ENCODE measurements at regions not wholly inside any gene's neighbourhood (a gene's known extent, or its start where the extent isn't known, plus 50 kb on each side); places are given as distances from the start of the nearest gene placed in this dataset.

DNA sequence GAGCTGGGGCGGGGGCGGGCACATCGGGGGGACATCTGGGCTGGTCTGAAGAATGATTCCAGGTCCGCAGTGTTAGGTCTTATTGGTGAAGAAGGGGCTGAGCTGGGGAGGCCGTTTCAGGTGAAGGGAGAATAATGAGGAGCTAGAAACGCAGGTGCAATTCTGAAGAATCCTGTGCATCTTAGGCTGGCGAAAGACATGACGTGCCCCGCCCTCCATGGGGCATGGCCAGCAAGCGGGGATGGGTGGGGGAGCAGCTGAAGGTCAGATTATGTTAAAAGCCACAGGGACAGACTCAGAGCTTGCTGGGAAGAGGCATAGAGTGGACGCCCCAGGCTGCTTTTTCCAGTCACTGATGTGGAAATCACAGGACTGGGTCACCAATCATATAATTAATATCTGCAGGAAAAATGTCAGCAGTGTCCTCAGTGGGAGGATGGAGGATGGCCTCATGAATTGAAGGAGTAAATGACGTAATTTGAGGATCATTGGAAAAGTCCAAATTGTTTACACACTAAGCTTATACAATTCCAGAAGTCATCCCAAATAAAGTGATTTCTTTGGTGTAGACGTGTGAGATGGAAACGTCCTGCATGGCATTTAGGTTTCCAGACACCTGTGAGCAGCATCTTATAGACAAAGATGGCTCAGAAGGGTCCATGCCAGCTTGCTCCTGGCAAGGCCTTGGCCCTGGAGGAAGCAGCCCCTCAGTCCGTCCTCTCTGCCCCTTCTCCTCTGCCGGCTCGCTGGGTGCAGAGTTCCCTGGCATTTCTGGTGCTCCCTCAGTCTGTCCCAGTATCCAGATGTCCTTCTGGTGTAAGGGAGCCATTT, 109.6 kb upstream of the FRMD1 start:
- TF ChIP-seq GATA2 (IDR thresholded peaks at IDR 0.05; ENCODE audit: low read depth, low read length) (no peak), GATA3 (IDR thresholded peaks at IDR 0.05; ENCODE audit: low read depth, low read length) (no peak)

DNA sequence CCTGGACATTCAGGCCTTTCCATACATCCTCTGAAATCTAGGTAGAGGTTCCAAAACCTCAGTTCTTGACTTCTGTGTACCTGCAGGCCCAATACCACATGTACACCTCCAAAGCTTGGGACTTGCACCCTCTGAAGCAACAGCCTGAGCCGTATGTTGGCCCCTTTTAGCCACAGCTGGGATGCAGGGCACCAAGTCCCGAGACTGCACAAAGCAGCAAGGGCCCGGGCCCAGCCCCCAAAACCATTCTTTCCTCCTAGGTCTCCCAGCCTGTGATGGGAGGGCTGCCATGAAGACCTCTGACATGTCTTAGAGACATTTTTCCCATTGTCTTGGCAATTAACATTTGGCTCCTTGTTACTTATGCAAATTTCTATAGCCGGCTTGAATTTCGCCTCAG, 107.4 kb upstream of the FRMD1 start:
- TF ChIP-seq GATA2 (IDR thresholded peaks at IDR 0.05; ENCODE audit: low read depth, low read length) (no peak), GATA3 (IDR thresholded peaks at IDR 0.05; ENCODE audit: low read depth, low read length) (no peak)

DNA sequence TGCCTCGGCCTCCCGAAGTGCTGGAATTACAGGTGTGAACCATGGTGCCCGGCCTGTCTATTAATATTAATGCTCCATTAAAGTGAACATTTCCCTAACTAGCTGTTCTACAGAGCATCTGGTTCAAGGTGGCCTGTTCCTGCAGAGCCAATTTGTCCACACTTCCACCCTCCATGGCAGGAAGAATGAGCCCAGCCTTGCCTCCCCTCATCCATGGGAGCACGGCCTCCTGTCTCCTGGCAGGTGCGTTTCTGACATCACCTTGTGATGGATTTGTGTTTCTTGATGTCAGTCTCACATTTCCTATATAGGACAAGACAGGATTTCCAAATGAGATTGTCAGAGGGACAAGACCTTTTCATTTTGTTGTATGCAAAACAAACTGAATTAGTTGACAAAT, 105.7 kb upstream of the FRMD1 start:
- TF ChIP-seq GATA3 (IDR thresholded peaks at IDR 0.05; ENCODE audit: low read depth, low read length) (no peak), GATA2 (IDR thresholded peaks at IDR 0.05; ENCODE audit: low read depth, low read length) (no peak)

DNA sequence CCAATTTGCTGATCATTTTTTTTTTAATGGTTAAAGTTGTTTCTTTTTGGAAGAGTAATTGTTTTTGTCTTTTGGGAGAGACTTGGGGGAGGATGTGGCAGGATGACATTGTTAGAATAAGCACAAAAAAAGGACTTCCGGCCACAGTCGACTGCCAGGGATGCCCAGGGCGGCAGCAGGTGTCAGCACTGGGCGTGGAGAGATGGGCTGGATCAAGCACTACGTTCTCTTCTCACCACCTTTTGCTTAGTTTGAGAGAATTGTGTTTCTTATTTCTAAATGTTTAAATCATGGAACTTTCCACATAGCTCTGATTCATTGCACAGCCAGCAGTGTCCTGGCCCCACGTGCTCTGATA, 104.6 kb upstream of the FRMD1 start:
- TF ChIP-seq GATA2 (IDR thresholded peaks at IDR 0.05; ENCODE audit: low read depth, low read length) (no peak), GATA3 (IDR thresholded peaks at IDR 0.05; ENCODE audit: low read depth, low read length) (no peak)

DNA sequence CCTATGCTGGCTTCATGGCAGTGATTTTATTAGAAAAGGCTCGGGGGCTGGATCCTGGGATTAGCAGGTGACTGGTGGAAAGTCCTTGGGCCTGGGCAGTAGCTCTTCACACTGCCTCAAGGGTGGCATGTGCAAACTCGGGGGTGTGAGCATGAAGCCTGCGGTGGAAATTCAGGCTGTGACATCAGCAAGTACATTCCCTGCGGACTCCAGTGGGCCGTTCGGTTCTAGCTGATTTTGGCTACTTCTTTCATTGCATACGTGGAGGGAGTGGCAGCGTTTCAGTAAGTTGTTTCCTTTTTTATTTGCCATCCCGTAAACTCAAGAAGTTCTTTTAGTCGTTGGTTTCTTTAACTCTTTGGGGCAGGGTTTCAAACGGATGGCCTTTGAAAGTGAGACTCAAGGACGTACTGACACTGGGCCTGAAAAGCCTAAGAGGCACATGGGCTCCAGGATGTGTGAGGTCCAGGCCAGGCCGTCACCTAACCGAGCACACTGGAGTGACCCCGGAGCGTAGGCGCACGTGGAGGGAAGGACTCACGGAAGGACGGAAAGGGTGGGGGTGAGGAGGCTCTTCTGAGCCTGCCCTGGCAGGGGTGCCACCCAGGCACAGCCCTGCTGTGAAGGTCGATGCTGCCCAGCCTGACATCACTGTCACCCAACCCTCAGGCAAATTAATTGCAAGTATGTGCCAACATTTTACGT, 104.0 kb upstream of the FRMD1 start:
- no peak for TF ChIP-seq GATA2 (IDR thresholded peaks at IDR 0.05; ENCODE audit: low read depth, low read length)
- TF ChIP-seq GATA3 (IDR thresholded peaks at IDR 0.05; ENCODE audit: low read depth, low read length) = no peak

DNA sequence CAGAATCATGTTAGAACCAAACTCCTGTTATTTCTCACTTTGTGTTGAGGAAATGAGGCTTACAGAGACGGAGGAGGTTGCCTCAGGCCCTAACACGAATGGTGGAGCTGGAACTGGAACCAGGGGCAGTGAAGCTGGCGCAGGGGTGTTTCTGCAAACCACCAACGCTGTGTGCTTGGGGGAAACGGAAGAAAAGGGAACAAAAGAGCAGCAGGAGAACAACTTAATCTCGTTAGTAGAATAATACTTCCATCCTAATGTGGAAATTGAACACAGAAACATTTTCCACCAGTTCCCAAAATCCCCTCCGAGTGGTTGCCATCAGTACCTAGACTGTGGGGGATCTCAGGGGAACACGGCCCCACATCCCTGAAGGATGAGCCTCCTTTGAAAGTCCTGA, 103.4 kb upstream of the FRMD1 start:
- TF ChIP-seq GATA2 (IDR thresholded peaks at IDR 0.05; ENCODE audit: low read depth, low read length) (no peak), GATA3 (IDR thresholded peaks at IDR 0.05; ENCODE audit: low read depth, low read length) (no peak)

DNA sequence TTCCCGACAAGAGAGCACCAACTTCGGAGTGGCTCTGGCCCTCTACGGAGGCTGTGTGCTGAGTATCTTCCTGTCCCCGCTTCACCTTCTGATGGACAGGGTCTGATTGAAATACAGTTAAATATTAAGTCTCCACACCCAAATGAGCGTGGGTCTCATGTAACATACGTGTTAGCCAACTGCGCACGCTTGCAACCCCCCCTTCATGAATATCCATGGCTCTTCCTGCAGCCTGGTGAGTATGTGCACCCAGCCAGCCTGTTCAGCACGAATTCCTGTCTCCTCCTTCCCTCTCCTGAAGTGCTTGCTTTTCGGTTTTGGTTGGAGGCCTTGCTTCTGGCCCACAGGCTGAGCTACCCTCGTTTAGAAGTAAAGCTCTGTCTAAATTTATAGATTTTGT, 102.9 kb upstream of the FRMD1 start:
- no peak for TF ChIP-seq GATA3 (IDR thresholded peaks at IDR 0.05; ENCODE audit: low read depth, low read length)
- TF ChIP-seq GATA2 (IDR thresholded peaks at IDR 0.05; ENCODE audit: low read depth, low read length) = no peak

DNA sequence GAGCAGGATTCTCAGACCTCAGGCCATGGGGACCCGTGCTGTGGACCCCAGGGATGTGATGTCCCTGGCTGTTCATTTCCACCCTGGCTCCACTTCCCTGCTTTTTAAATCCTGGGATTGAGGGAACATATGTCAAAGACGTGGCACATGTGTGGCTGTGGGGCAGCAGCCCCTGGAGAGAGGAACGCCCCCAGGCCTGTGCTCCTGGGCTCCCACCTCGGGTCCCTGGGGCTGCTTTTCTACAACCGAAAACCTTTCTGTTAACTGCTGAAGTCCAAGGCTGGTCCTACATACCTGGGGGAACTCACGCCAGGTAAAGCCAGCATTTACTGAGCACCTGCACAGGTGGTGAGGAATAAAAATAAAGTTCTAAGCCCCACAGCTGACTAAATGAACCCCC, 102.3 kb upstream of the FRMD1 start:
- TF ChIP-seq GATA3 (IDR thresholded peaks at IDR 0.05; ENCODE audit: low read depth, low read length) (no peak), GATA2 (IDR thresholded peaks at IDR 0.05; ENCODE audit: low read depth, low read length) (no peak)

DNA sequence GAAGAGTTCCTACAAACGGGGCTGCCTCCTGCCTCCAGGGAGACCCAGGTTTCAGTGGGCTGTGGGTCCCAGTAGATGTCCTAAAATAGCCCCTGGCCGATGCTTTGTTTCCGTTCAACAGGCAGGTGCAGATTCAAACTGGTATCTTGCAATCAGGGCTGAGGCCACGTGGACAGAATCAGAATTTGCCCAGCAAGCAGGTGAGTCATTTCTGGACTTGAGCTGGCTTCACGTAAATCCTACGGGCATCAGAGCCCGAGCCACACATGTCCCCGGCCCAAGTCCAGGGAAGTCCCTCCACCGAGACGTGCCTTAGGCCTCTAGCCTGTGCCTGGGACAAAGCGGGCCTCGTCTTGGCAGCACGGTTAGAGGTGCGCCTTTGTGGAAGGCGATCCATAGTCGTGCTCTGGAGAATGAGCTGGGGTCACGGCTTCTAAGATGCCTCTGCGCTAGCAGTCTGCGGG, 101.6 kb upstream of the FRMD1 start:
- TF ChIP-seq GATA3 (IDR thresholded peaks at IDR 0.05; ENCODE audit: low read depth, low read length) (no peak), GATA2 (IDR thresholded peaks at IDR 0.05; ENCODE audit: low read depth, low read length) (no peak)

DNA sequence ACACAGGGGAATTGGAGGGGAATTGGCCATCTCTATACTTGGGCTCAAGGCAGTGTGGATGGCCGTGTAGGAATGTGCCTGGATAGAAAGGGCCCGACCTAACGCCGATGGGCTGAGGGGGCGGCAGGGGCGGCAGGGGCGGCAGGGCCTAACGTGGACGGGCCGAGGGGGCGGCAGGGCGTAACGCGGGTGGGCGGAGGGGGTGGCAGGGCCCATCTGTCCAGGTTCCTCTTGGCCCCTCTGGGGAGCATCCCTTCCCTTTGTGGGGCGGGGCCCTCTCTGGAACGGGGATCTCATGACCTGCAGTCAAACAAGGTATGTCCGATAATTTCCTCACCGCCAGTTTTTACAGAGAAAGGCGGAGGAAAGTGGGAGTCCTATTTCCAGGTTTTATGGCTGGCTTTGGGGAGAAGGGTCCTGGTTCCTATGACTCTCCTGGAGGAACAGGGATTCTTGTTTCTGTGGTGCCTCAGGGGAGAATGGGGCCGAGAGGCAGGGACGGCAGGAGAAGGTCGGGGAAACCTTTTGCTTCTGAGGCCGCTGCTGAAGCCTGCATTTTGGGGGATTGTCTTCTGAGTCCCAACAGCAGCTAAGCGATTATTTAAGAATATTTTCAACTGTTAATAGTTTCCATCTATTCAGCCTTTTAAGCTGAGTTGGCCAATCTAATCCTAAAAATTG, 100.8 kb upstream of the FRMD1 start:
- TF ChIP-seq GATA2 (IDR thresholded peaks at IDR 0.05; ENCODE audit: low read depth, low read length) = no peak
- no peak for TF ChIP-seq GATA3 (IDR thresholded peaks at IDR 0.05; ENCODE audit: low read depth, low read length)

DNA sequence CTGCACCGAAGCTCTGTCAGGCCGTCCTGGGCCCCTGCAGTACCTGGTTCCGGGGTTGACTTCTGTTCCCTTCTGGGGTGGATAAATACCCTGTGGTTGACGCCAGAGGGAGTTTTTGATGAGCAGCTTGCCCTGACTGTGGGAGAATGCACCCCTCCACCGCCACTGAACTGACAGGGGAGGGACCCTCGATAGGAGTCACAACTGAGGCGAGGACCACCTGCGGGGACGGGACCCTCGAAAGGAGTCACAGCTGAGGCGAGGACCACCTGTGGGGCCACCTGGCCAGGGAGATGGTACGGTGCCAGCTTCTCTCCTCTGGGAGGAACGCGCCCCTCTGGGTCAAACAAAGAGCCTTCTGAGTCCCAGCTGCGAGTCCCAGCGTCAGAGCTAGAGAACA, 100.1 kb upstream of the FRMD1 start:
- TF ChIP-seq GATA3 (IDR thresholded peaks at IDR 0.05; ENCODE audit: low read depth, low read length) = no peak
- no peak for TF ChIP-seq GATA2 (IDR thresholded peaks at IDR 0.05; ENCODE audit: low read depth, low read length)

DNA sequence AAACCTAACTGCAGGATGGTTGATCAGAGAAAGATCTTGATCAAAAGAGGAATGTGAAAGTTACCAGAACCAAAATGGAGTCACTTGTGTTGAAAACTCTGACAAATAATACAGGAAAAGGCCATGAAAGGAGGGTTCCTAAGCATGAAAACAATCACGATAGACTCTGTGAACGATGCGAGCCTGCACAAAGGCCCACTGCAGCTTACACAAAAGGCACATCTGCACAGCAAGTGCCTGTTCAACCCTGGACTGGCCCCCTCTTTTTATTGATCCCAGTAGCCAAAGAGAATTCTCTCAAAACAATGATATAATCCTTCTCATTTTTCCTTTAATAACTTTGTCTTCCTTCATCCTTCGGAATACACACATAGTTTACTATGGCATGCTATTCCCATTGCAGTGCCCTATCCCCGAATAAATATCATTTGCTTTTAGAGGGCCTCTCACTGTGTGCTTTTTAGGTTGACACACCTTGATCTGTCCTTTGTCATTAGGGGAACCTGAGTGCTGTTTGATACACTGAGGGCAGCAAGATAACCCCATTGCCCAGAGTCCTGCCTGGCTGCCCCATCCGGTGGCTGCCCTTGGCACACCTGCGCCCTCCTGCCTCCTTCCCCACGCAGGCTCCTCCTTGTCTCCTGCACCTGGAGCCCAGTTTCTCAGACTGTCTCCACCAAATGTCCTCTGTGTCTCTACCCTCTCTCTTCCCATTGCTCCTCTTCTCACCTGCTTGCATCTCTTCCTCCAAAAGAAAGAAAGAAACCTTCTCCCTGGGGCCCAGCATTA, 98.3 kb upstream of the FRMD1 start:
- TF ChIP-seq GATA2 (IDR thresholded peaks at IDR 0.05; ENCODE audit: low read depth, low read length) (no peak), GATA3 (IDR thresholded peaks at IDR 0.05; ENCODE audit: low read depth, low read length) (no peak)

DNA sequence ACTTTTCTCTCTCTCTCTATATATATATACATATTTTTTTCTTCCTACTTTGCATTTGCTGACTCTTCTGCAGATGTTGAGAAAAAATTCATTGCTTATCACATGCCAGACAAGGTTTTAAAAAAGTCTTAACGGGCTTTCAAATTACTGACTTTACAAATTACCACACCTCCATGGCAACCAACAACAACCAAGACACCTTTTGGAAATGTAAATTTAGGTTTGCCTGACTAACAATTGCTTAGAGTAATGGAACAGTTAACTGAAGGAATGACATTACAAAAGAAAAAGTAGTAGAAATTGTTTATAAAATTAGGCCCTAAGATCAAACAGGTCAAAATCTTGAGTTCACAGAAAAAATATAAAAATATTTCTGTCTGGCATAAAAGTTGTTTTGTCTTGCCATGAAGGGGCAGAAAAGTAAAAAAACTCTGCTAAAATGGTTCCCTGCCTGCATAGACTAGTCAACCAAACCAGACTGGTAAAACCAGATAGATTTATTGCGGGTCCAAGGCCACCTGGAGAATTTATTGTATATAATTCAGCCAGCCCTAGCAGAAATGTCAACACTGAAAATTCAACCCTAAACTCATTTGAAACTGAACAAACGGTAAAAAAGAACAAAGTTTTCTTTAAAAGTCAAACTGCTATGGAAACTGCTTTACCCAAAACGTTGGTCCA, 92.8 kb upstream of the FRMD1 start:
- TF ChIP-seq GATA3 (IDR thresholded peaks at IDR 0.05; ENCODE audit: low read depth, low read length) = no peak
- TF ChIP-seq GATA2 (IDR thresholded peaks at IDR 0.05; ENCODE audit: low read depth, low read length) = no peak

Measured in SH-SY5Y (cell line).